ENCODE measurements at regions not wholly inside any gene's neighbourhood (a gene's known extent, or its start where the extent isn't known, plus 50 kb on each side); places are given as distances from the start of the nearest gene placed in this dataset.

DNA sequence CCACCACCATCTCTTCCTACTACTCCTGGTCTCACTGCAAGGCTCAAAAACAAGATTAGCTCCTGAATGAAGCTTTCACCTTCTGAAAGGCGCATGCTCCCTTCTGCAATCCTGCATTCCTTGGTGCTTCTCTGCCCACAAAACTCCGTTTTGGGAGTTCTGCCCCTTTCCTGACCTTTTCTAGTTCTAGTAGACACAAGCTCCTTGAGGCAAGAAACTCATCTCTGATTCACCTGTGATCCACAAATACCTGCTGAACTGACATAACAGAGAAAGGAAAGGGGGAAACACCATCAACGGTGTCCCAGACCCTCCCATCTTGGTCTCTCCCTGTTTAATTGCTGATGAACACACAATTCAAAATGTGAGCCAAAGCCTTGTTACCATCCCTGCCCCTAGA, 64.0 kb upstream of the EGR2 start:
- TF ChIP-seq MXI1 (IDR thresholded peaks at IDR 0.05; ENCODE audit: low read depth, low read length) (no peak), POLR2AphosphoS5 (IDR thresholded peaks at IDR 0.05; ENCODE audit: low read length) (no peak), SP1 (IDR thresholded peaks at IDR 0.05; ENCODE audit: low read depth, low read length) (no peak), TAF1 (IDR thresholded peaks at IDR 0.05; ENCODE audit: borderline replicate concordance, low read depth, low read length) (no peak), DPF2 (IDR thresholded peaks at IDR 0.05) (no peak), CEBPB (IDR thresholded peaks at IDR 0.05; ENCODE audit: borderline replicate concordance in 1 of 2, low read depth in 2 of 2, low read length in 2 of 2) (no peak), SRF (IDR thresholded peaks at IDR 0.05; ENCODE audit: low read depth in 2 of 2, low read length in 2 of 2) (no peak), POLR2A (IDR thresholded peaks at IDR 0.05; ENCODE audit: low read depth, low read length) (no peak), NR2C2 (IDR thresholded peaks at IDR 0.05; ENCODE audit: borderline replicate concordance, control insufficient read depth, insufficient read length, low read depth) (no peak), CREM (IDR thresholded peaks at IDR 0.05; ENCODE audit: low read depth) (no peak)
- TF ChIP-seq, protein P1, sequence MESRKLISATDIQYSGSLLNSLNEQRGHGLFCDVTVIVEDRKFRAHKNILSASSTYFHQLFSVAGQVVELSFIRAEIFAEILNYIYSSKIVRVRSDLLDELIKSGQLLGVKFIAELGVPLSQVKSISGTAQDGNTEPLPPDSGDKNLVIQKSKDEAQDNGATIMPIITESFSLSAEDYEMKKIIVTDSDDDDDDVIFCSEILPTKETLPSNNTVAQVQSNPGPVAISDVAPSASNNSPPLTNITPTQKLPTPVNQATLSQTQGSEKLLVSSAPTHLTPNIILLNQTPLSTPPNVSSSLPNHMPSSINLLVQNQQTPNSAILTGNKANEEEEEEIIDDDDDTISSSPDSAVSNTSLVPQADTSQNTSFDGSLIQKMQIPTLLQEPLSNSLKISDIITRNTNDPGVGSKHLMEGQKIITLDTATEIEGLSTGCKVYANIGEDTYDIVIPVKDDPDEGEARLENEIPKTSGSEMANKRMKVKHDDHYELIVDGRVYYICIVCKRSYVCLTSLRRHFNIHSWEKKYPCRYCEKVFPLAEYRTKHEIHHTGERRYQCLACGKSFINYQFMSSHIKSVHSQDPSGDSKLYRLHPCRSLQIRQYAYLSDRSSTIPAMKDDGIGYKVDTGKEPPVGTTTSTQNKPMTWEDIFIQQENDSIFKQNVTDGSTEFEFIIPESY (IDR thresholded peaks at IDR 0.05), result no peak
- TF ChIP-seq, protein P2, sequence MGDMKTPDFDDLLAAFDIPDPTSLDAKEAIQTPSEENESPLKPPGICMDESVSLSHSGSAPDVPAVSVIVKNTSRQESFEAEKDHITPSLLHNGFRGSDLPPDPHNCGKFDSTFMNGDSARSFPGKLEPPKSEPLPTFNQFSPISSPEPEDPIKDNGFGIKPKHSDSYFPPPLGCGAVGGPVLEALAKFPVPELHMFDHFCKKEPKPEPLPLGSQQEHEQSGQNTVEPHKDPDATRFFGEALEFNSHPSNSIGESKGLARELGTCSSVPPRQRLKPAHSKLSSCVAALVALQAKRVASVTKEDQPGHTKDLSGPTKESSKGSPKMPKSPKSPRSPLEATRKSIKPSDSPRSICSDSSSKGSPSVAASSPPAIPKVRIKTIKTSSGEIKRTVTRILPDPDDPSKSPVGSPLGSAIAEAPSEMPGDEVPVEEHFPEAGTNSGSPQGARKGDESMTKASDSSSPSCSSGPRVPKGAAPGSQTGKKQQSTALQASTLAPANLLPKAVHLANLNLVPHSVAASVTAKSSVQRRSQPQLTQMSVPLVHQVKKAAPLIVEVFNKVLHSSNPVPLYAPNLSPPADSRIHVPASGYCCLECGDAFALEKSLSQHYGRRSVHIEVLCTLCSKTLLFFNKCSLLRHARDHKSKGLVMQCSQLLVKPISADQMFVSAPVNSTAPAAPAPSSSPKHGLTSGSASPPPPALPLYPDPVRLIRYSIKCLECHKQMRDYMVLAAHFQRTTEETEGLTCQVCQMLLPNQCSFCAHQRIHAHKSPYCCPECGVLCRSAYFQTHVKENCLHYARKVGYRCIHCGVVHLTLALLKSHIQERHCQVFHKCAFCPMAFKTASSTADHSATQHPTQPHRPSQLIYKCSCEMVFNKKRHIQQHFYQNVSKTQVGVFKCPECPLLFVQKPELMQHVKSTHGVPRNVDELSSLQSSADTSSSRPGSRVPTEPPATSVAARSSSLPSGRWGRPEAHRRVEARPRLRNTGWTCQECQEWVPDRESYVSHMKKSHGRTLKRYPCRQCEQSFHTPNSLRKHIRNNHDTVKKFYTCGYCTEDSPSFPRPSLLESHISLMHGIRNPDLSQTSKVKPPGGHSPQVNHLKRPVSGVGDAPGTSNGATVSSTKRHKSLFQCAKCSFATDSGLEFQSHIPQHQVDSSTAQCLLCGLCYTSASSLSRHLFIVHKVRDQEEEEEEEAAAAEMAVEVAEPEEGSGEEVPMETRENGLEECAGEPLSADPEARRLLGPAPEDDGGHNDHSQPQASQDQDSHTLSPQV (IDR thresholded peaks at IDR 0.05), result no peak
- TF ChIP-seq, protein P3, sequence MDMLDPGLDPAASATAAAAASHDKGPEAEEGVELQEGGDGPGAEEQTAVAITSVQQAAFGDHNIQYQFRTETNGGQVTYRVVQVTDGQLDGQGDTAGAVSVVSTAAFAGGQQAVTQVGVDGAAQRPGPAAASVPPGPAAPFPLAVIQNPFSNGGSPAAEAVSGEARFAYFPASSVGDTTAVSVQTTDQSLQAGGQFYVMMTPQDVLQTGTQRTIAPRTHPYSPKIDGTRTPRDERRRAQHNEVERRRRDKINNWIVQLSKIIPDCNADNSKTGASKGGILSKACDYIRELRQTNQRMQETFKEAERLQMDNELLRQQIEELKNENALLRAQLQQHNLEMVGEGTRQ (IDR thresholded peaks at IDR 0.05; ENCODE audit: borderline replicate concordance, low read depth, low read length), result no peak
- TF ChIP-seq, protein P4, sequence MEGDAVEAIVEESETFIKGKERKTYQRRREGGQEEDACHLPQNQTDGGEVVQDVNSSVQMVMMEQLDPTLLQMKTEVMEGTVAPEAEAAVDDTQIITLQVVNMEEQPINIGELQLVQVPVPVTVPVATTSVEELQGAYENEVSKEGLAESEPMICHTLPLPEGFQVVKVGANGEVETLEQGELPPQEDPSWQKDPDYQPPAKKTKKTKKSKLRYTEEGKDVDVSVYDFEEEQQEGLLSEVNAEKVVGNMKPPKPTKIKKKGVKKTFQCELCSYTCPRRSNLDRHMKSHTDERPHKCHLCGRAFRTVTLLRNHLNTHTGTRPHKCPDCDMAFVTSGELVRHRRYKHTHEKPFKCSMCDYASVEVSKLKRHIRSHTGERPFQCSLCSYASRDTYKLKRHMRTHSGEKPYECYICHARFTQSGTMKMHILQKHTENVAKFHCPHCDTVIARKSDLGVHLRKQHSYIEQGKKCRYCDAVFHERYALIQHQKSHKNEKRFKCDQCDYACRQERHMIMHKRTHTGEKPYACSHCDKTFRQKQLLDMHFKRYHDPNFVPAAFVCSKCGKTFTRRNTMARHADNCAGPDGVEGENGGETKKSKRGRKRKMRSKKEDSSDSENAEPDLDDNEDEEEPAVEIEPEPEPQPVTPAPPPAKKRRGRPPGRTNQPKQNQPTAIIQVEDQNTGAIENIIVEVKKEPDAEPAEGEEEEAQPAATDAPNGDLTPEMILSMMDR (IDR thresholded peaks at IDR 0.05 in 2 of 3, conservative IDR thresholded peaks at IDR 0.05 in 1 of 3; ENCODE audit: control insufficient read depth in 2 of 3, extremely low read depth in 1 of 3, insufficient read depth in 1 of 3, low read depth in 3 of 3, low read length in 3 of 3), result no peak
